DMS 273 treated with DMSO at 0.1 percent for 48 hours (cell line): ENCODE measurements at regions not wholly inside any gene's neighbourhood (a gene's known extent, or its start where the extent isn't known, plus 50 kb on each side); places are given as distances from the start of the nearest gene placed in this dataset.

Source experiments
- DNase-seq: peaks from one replicate; lab custom pipeline; 2025; lab: John Stamatoyannopoulos, UW

DNA sequence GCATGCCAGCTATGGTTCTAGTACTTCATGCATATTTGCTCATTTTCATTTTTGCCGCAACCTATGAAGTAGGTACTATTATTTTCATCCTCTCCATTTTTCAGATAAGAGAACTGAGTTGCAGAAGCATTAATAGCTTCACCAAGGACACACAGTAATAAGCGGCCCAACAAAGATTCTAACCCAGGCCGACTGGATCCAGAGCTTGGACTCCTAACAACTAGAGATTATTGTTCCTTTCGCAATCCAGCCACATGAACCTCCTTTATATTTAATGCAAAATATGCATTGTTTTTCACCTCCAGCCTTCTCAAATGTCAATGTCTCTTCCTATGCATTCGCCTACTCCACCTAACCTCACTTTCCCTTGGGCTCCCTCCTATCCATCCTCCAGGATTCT lies 148.3 kb downstream of the CCDC34 start:
- no peak for DNase-seq

- no peak for DNase-seq
These were observed 149.8 kb downstream of the CCDC34 start for GRCh38 chr11:27213232-27213660.

GRCh38 chr11:27212248-27212780 lies 150.7 kb downstream of the CCDC34 start:
- no peak for DNase-seq

- no peak for DNase-seq
These were observed 151.5 kb downstream of the CCDC34 start for GRCh38 chr11:27211370-27212127.

- DNase-seq, result no peak
These were observed 152.5 kb downstream of the CCDC34 start for GRCh38 chr11:27210531-27210930.

DNA sequence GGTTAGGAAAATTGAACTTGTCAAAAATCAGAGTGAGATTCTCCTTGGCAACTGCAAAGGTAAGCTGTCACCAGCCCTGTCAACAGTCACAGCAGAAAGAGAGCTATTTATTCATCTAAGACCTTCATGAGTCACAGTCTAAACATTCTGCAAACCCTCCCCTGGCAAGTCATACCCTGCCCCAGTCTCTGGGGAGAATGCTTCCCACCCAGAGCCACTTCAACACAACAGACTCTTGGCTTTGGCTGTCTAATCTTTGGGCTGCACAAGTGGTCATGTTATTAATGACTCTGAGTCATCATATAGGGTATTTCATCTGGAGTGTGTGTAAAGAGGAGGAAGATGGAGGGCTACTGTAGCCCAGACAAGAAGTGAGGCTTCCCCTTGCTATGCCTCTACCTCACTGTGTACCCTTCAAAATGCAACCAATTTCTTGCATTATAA lies 153.4 kb downstream of the CCDC34 start:
- DNase-seq, result peak; percentile 71

GRCh38 chr11:27208846-27209245 lies 154.2 kb downstream of the CCDC34 start:
- no peak for DNase-seq

DNA sequence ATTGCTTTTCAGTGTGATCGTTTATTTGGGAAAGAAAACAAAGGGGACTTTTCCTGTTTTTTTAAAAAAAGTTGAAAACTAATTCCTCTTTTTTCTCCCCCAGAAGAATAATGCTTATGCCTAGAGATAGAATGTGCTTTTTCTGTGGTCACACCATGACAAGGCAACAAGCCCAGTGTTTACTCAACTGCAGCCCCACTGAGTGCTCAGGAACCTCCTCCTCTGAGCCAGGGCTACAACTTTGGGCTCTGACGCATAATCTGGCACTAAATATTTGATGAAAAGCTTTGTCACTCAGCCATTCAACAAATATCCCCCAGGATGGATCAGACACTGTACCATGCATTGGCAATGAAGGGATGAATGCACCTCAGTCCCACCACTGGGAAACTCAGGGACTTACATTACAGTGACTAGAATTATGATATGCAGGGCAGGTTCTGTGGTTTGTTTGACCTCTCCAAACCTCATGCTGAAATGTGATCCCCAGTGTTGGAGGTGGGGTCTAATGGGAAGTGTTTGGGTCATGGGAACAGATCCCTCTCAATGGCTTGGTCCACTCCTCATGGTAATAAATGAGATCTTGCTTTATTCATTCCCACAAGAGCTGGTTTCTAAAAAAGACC lies 155.9 kb downstream of the CCDC34 start:
- DNase-seq, result no peak

GRCh38 chr11:27205779-27206570 lies 157.0 kb downstream of the CCDC34 start:
- no peak for DNase-seq

DNA sequence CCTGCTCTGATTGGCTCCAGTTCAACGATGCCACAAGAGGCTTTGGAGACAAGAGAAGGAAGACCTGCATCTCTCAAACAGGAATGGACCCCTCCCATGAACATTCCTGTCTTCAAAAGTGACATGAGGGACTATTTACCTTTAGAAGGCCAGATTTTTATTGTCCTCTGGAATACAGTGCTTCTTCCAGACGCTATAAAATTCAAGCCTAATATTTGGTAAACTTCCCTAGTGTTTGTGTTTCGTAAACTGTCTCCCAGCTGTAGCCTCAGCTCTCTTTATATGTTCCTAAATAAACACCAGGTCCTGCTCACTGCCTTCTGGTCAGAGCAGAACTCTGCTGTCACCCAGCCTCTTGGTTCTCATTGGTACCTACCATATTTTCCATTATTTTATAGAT lies 157.8 kb downstream of the CCDC34 start:
- DNase-seq, result no peak

DNA sequence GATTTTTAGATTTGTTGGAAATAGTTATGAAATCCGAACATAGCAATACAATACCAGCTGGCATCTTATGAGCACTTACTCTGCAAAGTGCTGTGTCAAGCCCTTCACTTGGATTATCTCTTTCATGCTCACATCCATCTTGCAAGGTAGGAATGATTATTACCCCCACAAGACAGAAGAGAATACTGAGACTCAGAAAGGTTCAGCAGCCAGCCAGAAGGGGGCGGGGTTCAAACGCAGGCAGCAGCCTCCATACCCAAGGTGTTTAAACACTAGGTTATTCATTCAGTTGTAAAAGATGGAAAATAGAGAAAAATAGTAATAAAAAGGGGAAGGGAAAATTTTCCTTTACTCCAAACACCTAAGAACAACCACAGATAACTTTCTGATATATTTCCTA lies 158.5 kb downstream of the CCDC34 start:
- DNase-seq, result no peak

GRCh38 chr11:27203077-27203647 lies 159.9 kb downstream of the CCDC34 start:
- no peak for DNase-seq

GRCh38 chr11:27201454-27202302 lies 161.1 kb downstream of the BBOX1 start:
- DNase-seq, result peak; percentile 69

DNA sequence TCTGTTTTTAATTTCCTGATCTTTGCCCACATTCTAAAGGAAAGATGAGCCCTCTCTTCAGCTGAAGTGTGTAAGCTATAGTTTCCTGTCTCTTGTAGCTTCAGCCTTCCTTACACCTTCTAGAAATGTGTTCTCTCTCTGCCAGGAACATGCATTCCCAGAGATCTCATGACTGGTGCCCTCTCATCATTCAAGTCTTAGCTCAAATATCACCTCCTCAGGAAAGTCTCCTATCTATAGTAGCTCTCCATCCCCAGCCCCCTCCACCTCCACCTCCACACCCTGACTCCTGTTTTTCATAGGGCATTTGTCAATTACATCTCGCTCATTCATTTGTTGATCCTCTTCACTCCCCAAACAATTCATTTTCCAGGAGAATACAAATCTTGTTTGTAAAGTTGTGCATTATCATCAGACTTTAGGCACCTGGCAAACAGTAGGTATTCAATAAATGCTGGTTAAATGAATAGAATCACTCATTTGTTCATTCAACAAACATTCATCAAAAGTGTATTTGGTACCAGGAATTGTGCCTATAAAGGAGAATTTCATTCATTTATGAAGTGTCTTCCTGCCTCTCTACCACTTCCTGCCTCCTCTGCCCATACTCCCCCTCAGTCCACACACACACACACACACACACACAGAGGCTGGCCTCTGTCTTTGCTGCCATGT lies 160.3 kb downstream of the BBOX1 start:
- DNase-seq, result no peak

GRCh38 chr11:27196203-27196897 lies 155.7 kb downstream of the BBOX1 start:
- no peak for DNase-seq

GRCh38 chr11:27195837-27196202 lies 155.2 kb downstream of the BBOX1 start:
- DNase-seq, result no peak

DNA sequence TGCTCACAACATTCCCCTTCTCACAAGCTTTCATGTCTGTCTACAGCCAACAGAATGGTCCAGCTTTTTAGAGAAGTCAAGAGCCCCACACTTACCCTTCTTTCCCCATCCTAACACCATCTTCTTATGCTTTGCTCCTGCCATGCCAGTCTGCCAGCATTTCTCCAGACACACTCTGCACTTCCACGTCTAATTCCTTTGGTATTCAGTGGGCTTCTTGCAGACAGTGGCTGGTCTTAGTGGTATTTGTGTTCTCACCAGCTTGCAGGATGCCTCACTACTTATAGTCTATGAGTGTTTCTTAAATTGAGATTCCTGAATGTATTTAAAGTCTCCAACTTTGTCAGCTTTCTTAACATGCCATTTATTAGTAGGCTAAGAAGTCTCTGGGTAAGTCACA lies 154.4 kb downstream of the BBOX1 start:
- no peak for DNase-seq

DNA sequence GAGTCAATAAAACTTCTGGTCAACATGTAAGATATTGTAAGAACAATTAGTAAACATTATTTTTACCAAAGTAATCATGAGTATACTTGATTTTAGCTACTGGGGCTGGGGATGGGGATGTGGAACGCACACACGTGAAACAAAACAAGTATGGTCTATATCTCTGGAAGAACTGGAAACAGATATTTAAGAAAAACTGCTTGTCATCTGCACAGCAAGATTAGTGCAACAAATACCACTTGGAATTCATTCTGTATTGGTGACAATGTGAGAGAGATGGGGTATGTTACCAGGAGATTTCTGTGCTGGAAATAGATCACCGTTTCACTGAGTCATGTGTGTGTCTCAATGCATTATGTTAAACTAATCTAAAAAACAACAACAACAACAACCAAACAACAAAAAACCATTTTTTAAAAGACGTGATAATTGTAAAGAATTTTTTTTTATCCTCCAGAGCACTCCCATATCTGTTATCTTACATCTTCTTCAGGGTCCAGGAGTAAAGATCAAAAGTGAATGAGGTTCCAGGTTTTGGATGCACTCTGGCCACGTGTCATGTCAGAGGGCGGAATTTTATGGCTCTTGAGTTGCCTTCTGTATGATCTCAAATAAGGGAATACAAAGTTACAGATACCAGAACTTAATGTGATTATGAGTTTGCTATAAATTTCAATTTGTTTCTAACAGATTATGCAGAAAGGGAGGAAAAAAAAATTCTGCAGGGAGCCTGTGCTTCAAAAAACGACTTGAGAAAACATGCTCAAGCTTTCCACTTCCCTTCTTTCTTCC lies 153.0 kb downstream of the BBOX1 start:
- no peak for DNase-seq

GRCh38 chr11:27192184-27192583 lies 151.6 kb downstream of the BBOX1 start:
- no peak for DNase-seq
